Activated CD8-positive, alpha-beta memory T cell treated with anti-CD3 and anti-CD28 coated beads for 4 hours (primary cell): ENCODE measurements at regions not wholly inside any gene's neighbourhood (a gene's known extent, or its start where the extent isn't known, plus 50 kb on each side); places are given as distances from the start of the nearest gene placed in this dataset.
"Not testable (repeated sequence)": the region's sequence is repeated elsewhere in the genome, so short reads cannot be mapped to it uniquely, and the experiment has no call there.

Source experiments
- DNase-seq, 2 donors: peaks; one replicate each; pipeline ENCODE4 v3.0.0-alpha.2; 2020; ENCODE audit warnings: low read depth in 2 of 2

DNA sequence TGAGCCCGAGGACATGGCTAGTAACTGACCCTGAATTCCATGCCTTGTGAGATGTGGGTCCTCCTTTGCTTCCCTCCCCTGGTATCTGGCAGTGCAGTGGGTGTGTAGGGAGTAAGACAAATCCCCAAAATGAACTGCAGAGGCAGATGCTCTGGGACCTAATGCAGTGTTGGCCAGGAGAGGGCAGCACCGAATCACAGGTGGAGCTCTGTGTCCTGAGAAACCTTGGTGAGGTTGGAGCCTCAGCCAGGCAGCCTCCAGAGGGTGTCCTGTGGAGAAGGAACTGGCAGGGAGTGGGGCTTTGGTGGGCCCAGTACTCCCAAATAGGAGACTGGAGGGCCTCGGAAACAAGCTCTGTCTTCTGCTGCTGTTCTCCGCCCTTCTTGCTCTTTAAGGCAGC is 209.9 kb downstream of the CCNG2 start:
- DNase-seq, result not testable (repeated sequence)

DNA sequence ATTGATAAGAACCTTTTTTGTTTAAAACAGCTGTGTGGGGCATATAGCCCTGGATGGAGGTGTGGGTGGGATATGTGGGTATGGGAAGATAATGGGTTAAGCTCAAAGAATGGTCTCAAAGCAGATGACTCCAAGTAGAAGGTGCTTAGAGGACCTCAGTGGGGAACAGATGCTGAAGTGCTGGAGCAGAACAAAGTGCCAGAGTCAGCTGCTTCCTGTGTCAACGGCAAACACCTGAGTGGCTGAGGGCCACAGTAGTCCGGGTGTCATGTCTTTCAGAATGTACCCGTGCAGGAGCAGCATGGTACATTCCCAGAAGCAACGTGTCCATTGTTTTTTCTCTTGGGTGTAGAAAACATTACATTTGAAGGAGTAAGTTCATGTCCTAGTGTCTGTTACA is 210.6 kb downstream of the CCNG2 start:
- no peak for DNase-seq

DNA sequence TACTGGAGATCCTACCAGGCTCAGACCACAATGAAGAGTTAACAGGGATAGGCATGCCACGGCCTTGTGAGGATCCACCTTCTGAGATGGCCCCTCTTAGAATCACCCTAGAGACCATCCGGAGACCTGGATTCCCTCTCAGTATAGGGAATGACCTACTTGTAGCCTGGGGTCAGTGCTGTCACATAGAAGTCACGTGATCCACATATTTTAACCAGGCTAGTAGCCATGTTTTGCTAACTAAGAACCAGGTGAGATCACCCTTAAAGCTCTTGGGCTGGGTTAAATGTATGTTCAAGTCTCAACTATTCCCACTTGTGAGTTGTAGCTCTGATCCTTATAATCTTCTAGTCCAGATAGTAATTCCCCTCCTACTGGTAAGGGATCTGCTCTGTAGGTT is 215.4 kb downstream of the CCNG2 start:
- DNase-seq, result no peak

DNA sequence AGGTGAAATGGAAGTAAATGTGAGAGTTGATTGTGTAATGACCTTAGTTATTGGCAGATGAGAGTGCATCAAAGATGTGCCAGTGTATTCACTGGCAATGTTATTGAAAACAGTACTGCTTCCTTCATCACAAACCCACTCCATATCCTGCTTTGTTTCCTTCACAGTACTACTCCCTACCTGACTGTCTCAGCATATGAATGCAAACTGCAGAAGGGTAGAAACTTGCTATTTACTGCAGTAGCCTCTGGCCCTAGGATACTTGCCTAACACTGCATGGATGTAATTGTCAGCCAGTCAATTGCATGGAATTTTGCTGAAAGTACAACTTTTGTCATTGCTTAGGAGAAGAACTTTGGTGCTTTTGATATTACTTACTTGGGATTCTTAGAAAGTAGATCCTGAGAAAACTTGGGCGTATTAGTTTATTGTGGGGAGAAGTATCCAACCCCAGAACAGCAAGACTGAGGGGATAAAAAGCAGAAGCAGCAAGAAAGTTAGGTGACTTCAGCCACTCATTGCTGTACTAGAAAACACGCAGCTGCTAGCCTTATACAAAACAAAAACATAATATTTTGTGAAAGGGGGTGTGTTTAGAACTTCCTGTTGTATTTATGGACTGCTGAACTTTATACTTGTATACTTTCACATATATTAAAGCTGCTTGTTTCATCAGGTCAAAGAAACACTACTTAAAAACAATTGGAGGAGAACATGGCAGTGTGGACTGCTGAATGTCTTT is 219.0 kb downstream of the CCNG2 start:
- DNase-seq, result no peak

DNA sequence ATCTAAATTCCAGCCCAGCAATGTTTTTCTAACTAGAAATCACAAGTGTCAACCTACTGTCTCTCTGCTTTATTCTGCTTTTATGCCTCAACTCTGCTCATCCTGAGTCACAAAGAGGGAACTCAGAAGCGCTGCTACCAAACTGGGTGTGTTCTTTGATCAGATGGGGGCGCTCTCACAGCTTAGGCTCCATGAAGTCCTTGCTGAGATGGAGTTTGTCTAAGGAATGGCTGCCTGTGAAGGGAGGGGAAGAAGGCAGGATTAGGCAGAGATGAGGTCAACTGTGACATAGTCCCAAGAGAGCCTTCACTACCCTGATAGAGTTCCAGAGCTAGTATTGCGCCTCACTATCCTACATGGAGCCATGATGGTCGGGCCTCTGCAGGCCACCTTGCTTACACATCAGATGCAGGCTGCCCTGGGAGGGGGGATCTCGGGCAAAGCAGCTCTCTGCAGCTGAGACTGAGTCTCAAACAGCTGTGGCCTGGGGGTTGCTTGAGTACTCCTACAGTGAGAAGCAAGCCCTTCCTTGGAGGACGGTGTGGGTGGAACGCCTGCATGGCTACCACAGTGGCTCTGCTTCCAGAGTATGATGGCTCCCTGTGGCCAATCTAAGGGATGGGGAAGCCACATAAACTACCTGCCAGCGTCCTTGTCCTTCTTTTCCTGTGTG is 219.9 kb downstream of the CCNG2 start:
- DNase-seq, result no peak

DNA sequence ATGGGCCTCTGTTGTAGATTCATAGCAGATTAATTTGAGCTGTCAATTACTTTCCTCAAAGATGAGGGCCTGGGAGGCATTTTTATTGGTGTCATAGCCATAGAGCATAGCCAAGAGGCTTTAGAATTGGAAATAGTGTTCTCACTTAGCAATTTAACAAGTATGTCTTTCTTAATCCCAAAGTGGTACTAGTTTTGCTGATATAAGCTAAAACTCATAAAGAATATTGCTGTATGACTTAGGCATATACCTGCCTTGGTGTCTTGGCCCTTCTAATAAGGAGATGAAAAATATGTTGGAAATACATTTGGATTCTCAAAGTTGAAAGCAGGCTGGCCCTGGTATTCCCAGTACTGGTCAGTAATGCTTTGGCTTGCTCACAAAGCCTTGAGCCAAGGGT is 221.5 kb upstream of the CXCL13 start:
- no peak for DNase-seq

DNA sequence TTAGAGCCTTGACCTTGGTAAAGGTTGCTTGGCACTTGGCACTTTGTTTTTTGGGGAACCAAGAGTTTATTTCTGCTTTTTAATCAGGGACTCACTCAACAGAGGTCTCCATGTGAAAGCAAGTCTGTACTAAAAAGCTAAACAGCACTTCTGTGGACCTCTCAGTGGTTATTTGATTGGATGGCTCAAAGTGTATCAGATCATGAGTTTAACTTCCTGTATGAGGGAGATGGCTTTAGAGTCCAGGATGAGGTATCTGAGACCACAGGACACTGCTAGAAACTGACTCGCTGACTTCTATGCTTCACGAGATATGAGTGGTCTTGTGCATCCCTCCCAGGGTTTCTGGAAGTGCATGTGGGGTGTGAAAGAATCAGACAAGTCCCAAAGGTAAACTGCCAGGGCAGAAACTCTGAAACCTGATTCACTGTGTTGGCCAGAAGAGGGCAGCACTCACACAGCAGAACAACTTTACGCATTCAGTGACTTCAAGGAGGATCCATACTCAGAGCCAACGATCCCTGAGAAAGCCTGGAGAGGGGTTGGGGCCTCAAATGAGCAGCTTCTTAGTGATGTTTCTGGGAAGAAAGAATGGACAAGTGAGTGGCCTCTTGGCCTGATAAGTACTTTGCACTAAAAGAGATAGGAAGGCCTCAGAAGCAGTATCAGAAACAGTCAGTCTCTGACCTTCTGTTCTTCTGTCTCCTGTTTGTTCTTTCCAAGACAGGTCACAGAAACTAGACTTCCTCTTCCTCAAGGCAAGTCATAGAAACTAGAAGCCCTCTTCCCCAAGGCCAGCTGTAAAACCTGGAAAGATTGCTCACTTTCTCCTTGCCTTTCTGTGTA is 220.3 kb upstream of the CXCL13 start:
- DNase-seq, result peak in 1 of 2 donors; percentile 15

DNA sequence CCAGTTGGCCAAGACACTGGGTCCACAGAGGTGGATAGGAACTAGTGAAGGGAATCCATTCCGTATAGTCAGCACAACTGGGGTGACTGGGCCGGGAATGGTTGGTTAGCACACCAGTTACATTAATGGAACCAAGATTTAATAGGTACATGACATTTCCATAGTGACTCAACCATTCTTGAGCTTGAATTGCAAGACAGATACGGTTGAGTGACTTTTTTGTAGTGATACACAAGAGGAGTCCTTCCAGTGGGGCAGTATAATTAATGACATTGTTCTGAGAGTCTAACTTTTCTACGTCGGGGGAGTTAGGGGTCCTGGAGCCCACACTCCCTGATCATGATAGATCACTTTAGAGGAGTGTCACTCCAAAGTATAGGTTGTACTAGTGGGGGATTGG is 211.6 kb upstream of the CXCL13 start:
- no peak for DNase-seq

DNA sequence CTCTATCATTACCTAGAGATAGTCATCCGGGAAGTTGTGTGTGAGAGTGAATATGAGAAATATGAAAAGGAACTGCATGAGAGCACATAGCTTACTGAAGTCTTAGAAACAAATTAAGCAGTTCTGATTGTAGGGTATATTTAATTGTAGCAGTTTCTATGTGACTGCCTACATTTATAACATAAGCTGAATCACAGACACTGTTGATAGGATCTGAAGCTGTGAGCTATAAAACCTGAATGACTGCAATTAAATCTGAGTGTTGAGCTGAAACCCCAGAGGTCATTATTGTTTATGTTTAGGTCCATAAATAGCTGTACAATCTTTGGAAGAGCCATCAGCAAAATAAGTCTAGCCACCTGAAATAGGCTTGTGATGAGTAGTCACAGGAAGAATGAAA is 210.1 kb upstream of the CXCL13 start:
- DNase-seq, result no peak

DNA sequence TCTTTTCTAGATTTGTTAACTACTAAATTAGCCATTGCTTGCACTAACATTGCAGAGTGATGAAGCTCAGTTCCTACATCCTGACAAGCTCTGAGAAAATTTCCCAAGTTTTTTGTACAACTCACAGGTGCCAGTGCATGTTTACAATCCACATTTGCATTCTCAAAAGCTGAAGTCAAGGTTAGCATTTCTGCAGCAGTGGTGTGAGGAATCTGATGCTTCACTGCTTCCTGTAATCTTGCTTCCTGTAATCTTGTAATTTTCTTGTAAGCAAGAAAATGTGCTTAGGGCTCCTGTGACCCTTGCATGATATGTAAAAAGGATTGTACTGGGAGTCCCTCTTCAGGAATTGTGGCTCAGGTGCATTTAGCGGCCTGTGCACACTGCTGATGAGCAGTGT is 207.4 kb upstream of the CXCL13 start:
- DNase-seq, result no peak

DNA sequence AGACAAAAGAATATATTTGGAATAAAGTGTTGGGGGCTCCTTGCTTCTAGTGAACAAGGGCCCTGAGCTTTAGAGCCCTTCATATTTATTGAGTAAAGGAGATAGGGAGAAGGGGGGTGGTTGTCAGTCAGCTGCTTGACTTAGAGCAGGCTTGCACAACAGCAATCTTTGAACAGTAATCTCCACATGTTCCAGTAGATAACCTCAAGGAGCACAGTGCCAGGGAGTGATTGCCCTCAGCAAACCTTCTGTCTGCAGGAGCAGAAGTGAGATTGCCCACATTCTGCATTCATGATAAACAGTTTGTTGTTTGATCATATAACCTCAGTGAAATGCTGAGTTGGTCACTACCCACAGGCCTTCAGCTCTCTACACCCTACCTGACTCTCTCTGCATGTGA is 205.8 kb upstream of the CXCL13 start:
- DNase-seq, result no peak

DNA sequence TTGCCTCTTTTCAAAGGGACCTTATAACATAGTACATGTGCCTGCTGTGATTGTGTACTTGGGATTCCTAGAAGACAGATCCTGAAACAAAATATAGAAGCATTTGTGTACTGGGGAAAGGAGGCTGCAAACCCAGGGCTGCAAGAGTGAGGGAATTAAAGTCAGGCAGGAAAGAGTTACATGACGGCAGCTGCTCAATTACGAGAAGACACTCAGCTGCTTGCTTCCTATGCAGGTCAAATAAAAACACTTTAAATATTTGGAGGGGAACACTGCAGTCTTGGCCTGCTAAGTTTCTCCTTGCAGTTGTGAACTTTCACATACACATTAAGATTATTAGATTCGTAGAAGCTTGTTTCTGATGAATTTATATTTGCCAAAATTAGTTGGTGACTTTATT is 191.9 kb upstream of the CXCL13 start:
- DNase-seq, result no peak

DNA sequence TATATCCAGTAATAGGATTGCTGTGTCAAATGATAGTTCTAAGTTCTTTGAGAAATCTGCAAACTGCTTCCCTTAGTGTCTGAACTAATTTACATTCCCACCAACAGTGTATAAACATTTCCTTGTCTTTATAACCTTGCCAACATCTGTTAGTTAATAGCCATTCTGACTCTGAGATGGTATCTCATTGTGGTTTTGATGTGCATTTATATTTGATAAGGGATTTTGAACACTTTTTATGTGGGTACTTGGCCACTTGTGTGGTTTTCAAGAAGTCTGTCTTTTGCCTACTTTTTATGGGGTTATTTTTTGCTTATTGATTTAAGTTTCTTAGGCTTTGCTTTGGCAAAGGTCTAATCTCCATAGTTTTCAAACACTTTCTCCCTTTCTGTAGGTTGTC is 189.9 kb upstream of the CXCL13 start:
- DNase-seq, result no peak

DNA sequence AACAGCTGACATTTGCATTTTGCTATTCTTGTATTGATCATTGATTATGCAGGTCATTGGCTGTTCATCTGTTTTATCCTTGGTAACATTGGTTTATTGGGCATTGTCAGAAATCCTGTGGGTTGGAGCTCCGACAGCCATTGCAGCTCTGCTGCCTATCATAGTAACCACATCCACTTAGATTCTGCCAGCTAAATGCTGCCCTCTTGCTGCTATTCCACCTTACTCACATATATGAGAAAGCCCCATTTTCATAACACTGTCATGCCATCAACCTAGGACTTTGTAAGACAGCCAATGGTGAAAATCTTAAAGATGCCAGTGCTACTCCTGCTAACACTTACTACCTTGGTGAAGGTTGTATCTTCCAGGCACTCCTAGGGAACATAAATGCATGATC is 187.3 kb upstream of the CXCL13 start:
- DNase-seq, result no peak

DNA sequence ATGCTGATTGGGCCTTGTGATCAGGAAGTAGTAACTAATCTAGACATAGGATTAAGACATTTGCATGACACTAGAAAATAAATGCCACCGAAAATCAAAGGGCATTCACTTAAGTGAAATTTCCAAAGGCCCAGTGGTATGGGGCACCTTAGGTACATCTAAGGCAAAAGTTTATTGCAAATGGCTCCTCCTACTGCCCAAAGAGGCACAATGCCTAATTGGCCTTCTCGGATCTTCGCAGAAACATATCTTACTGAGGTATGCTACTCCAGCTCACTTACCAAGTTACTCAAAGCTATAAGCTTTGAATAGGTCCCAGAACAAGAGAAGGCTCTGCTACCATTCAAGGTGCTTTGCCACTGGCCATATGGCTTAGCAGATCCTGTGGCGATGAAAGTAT is 174.8 kb upstream of the CXCL13 start:
- DNase-seq, result no peak

DNA sequence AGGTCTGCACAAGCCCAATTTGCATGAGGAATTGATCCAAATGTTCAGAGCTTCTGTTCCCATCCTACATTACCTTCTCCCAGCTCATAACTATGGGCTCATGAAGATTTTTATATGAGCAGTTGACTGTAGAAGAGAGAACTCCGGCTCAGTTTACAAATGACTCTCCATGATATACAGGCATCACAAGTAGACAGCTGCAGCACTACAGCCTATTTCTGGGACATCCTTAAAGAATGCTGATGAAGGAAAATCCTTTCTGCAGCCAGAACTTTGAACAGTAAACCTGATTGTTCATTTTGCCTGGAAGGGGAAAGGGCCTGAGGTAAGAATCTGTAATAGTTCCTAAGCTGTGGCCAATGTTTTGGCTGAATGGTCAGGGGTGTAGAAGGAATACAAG is 174.1 kb upstream of the CXCL13 start:
- no peak for DNase-seq

DNA sequence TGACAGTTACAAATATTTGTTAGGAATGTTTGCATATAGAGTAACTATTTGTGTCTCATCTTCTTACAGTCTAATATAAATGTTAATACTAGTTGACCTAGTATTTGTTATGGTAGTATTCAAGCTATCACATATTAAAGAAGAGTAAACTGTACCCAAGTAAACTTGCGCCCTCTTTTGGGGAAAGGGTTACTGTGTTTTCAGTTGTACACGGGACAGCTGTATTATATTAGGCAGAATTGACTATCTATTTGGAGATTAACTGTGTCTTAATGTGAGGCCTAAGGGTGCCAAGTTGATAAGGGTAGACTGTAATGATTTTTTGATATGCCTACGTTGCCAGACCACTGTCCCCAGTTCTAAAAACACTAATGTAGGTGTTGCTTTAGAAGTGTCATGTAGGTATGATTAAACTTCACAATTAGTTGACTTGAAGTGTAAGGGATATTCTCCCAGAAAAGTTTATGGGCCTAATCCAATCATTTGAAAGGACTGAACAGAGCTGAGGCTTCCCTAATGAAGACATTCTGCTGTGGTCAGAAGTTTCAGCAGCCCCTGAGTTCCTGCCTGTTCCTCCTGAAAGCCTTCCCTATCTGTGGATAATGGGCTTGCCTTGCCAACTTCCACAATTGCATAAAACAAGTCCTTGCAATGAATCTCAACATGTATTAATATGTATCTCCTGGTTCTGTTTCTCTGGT is 172.8 kb upstream of the CXCL13 start:
- DNase-seq, result no peak

DNA sequence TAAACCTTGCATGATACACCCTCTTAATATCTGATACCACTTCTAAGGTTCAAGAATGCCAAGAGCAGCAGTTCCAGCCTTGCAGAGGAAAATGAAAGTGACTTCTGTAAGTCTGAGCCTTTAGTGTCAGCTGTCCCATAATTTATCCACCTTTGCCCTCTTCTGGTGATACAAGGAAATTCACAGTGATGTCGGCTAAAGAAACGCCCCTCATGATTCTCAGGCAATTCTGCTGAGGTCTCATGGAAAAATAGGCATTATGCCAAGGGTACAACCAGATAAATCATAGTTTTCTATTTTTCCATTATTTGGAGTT is 172.2 kb upstream of the CXCL13 start:
- DNase-seq, result no peak

DNA sequence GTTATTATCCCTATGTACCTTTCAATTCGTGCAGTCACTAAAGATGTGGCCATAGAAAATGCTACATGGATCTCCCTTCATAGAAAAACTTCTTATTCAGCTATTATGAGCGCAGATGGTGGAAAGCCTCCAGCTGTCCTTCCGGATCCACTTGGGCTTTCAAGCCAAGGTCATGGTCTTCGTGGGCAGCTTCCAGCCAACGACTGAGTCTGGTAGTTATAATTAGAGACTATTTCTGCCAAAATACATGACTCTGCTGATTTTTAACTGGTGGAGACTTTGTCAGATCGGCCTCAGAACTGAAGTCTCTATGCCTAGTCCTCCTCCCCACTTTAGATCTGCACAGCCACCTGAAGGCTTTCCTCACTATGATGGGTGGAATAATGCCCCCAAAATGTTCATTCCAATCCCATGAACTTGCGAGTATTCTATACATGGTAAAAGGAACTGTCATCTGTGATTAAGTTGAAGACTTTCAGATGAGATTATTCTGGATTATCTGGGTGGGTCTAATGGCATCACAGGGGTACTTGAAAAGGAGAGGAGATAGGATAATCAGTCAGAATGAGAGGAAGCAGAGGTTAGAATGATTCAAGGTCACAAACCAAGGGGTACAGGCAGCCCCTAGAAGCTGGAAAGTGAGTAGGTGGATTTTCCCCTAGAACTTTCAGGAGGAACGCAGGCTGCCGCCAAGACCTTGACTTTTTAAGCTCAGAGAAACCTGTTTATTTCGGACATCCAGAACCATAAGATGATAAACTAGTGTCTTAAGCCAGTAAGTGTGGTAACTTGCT is 171.1 kb upstream of the CXCL13 start:
- DNase-seq, result no peak

DNA sequence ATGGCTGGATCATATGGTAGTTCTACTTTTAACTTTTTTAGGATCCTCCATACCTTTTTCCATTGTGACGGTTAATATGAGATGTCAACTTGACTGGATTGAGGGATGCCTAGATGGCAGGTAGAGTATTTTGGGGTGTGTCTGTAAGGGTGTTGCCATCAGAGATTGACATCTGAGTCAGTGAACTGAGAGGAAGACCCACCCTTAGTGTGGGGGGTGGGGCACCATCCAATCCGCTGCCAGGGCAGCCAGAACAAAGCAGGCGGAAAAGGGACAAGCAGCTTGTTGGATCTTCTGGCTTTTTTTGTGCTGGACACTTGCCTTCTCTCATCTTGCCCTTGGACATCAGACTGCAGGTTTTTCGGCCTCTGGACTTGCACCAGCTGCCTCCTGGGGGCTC is 168.5 kb upstream of the CXCL13 start:
- no peak for DNase-seq

DNA sequence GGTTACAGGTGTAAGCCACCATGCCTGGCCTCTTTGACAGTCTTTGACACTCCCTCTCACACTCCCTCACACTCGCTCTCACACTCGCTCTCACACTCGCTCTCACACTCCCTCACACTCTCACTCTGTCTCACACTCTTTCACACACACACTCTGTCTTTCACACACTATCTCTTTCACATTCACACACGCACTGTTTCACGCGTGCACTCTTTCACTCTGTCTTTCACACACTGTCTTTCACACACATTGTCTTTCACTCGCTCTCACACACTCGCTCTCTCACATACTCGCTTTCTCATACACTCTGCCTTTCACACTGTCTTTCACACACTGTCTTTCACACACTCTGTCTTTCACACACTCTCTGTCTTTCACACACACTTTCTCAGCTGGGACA is 167.1 kb upstream of the CXCL13 start:
- DNase-seq, result no peak

DNA sequence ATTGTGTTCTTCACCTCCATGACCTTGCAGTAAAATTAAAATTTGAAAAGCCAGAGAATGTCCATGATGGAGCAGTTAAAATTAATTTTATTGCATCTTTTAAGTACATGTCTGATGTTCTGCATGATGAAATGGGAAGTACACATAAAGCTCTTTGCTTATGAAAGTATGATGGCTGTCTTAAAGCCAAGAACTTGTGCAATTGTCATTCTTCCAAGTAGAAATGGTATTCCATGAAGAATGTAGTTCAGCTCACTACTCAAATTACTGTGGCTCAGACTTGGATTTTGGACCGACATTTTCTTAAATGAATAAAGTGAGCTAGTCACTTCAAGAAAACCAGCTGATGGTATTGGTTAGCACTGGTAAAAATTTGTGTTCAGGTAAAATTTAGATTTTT is 161.7 kb upstream of the CXCL13 start:
- DNase-seq, result no peak
